ENCODE measurements at regions not wholly inside any gene's neighbourhood (a gene's known extent, or its start where the extent isn't known, plus 50 kb on each side); places are given as distances from the start of the nearest gene placed in this dataset.

GRCh38 chr13:85575110-85575509, 224.1 kb downstream of the SLITRK6 start:
- TF ChIP-seq CTCF (IDR thresholded peaks at IDR 0.05; ENCODE audit: control extremely low read depth, extremely low read depth, low read depth, missing control alignments), result no peak
- DNase-seq (ENCODE audit: extremely low spot score), result no peak
- POLR2A ChIA-PET, result no interaction called here
- CTCF ChIA-PET, result no interaction called here

GRCh38 chr13:85567909-85568308, 231.3 kb downstream of the SLITRK6 start:
- no peak for TF ChIP-seq CTCF (IDR thresholded peaks at IDR 0.05; ENCODE audit: control extremely low read depth, extremely low read depth, low read depth, missing control alignments)
- CTCF ChIA-PET, result no interaction called here
- POLR2A ChIA-PET, result no interaction called here
- no peak for DNase-seq (ENCODE audit: extremely low spot score)

- no peak for DNase-seq (ENCODE audit: extremely low spot score)
- no peak for TF ChIP-seq CTCF (IDR thresholded peaks at IDR 0.05; ENCODE audit: control extremely low read depth, extremely low read depth, low read depth, missing control alignments)
- POLR2A ChIA-PET, result no interaction called here
- CTCF ChIA-PET, result no interaction called here
Measured at GRCh38 chr13:85565652-85566051, 233.6 kb downstream of the SLITRK6 start.

GRCh38 chr13:85564598-85564997, 234.6 kb downstream of the SLITRK6 start:
- no peak for TF ChIP-seq CTCF (IDR thresholded peaks at IDR 0.05; ENCODE audit: control extremely low read depth, extremely low read depth, low read depth, missing control alignments)
- CTCF ChIA-PET, result no interaction called here
- DNase-seq (ENCODE audit: extremely low spot score), result no peak
- POLR2A ChIA-PET, result no interaction called here

GRCh38 chr13:85562282-85562681, 236.9 kb downstream of the SLITRK6 start:
- ChIA-PET POLR2A (no interaction called here), CTCF (no interaction called here)
- DNase-seq (ENCODE audit: extremely low spot score), result no peak
- TF ChIP-seq CTCF (IDR thresholded peaks at IDR 0.05; ENCODE audit: control extremely low read depth, extremely low read depth, low read depth, missing control alignments), result no peak

GRCh38 chr13:85557691-85558467, 241.3 kb downstream of the SLITRK6 start:
- ChIA-PET POLR2A (no interaction called here), CTCF (no interaction called here)
- DNase-seq (ENCODE audit: extremely low spot score), result no peak
- no peak for TF ChIP-seq CTCF (IDR thresholded peaks at IDR 0.05; ENCODE audit: control extremely low read depth, extremely low read depth, low read depth, missing control alignments)

Measured in GM10248 (cell line).